Type B pancreatic cell (in vitro differentiated cells): ENCODE measurements at regions not wholly inside any gene's neighbourhood (a gene's known extent, or its start where the extent isn't known, plus 50 kb on each side); places are given as distances from the start of the nearest gene placed in this dataset.

Experiments used
- DNase-seq: peaks from one replicate; pipeline ENCODE4 v3.0.0; 2021; ENCODE audit warnings: mixed read lengths; ENCODE audit not compliant: unreplicated experiment; ENCODE audit errors: extremely low spot score
- H3K27ac Mint-ChIP-seq: 2 replicates; pipeline ENCODE4 v1.8.0; 2021; ENCODE audit warnings: mild to moderate bottlenecking, mixed read lengths
- H3K27me3 Mint-ChIP-seq: 2 replicates; pipeline ENCODE4 v1.8.0; 2021; ENCODE audit warnings: mixed read lengths
- H3K36me3 Mint-ChIP-seq: 2 replicates; pipeline ENCODE4 v1.8.0; 2021; ENCODE audit warnings: mixed read lengths
- H3K4me1 Mint-ChIP-seq: one replicate; pipeline ENCODE4 v1.8.0; 2021; ENCODE audit warnings: mixed read lengths; ENCODE audit not compliant: unreplicated experiment
- H3K4me3 Mint-ChIP-seq: 2 replicates; pipeline ENCODE4 v1.8.0; 2021; ENCODE audit warnings: mild to moderate bottlenecking, mixed read lengths
- H3K9me3 Mint-ChIP-seq: 2 replicates; pipeline ENCODE4 v1.8.0; 2021; ENCODE audit warnings: mixed read lengths
- CTCF ChIP-seq: fragments of 200-600 bp; sonication (generic); conservative IDR thresholded peaks from 2 replicates; pipeline ENCODE4 v1.5.0; 2021; ENCODE audit warnings: antibody characterized with exemption, mild to moderate bottlenecking

- no peak overlapping the region for H3K27ac Mint-ChIP-seq
- DNase-seq, result no peak
- no peak for TF ChIP-seq CTCF
- no peaks in the 10 kb centered on the region for H3K36me3 Mint-ChIP-seq
- peaks cover 3% of the 10 kb centered on the region for H3K4me1 Mint-ChIP-seq
- H3K4me3 Mint-ChIP-seq, result no peak overlapping the region
- H3K9me3 Mint-ChIP-seq, result no peaks in the 10 kb centered on the region
- H3K27me3 Mint-ChIP-seq, result peaks cover 7% of the 10 kb centered on the region
These were observed 64.1 kb downstream of the CXCL12 start for GRCh38 chr10:44320756-44321155.

DNA sequence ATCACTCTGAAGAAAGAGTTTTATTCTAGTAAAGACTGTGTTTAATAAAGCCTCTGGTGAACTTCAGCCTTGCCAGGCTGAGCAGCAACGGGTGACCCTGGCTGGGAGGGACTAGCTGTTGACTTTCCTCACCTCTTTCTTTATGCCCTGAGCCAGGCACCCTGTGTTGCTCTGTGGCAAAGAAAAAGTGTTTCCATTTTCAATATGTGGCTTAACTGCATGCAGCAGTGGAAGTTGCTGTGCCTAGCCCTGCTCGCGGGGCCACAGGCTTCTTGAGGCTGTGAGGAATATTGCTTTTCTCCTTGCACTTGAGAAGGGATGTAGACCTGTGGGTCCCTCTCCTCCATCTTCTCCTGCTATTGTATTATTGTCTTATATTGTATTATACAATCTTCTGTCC lies 67.0 kb downstream of the CXCL12 start:
- no peak overlapping the region for H3K27ac Mint-ChIP-seq
- H3K4me1 Mint-ChIP-seq, result peaks cover 13% of the 10 kb centered on the region
- no peak overlapping the region for H3K4me3 Mint-ChIP-seq
- H3K9me3 Mint-ChIP-seq, result no peaks in the 10 kb centered on the region
- no peak for TF ChIP-seq CTCF
- H3K36me3 Mint-ChIP-seq, result no peaks in the 10 kb centered on the region
- peaks cover 12% of the 10 kb centered on the region for H3K27me3 Mint-ChIP-seq
- no peak for DNase-seq

- H3K4me1 Mint-ChIP-seq, result peaks cover 13% of the 10 kb centered on the region
- H3K9me3 Mint-ChIP-seq, result no peaks in the 10 kb centered on the region
- peaks cover 18% of the 10 kb centered on the region for H3K27me3 Mint-ChIP-seq
- no peak overlapping the region for H3K27ac Mint-ChIP-seq
- H3K36me3 Mint-ChIP-seq, result no peaks in the 10 kb centered on the region
- no peak overlapping the region for H3K4me3 Mint-ChIP-seq
- TF ChIP-seq CTCF, result no peak
- DNase-seq, result no peak
These were observed 68.0 kb downstream of the CXCL12 start for GRCh38 chr10:44316922-44317215.

- no peak for TF ChIP-seq CTCF
These were observed 68.5 kb downstream of the CXCL12 start for GRCh38 chr10:44316187-44316921.

GRCh38 chr10:44314802-44315460 lies 70.0 kb downstream of the CXCL12 start:
- H3K27me3 Mint-ChIP-seq, result peaks cover 26% of the 10 kb centered on the region
- TF ChIP-seq CTCF, result no peak
- no peaks in the 10 kb centered on the region for H3K36me3 Mint-ChIP-seq
- no peak for DNase-seq
- no peak overlapping the region for H3K27ac Mint-ChIP-seq
- H3K4me3 Mint-ChIP-seq, result no peak overlapping the region
- H3K4me1 Mint-ChIP-seq, result peaks cover 19% of the 10 kb centered on the region
- no peaks in the 10 kb centered on the region for H3K9me3 Mint-ChIP-seq

More at GRCh38 chr10:44316187-44316921, 68.5 kb downstream of the CXCL12 start:
- DNase-seq, result no peak
- peaks cover 16% of the 10 kb centered on the region for H3K4me1 Mint-ChIP-seq
- no peaks in the 10 kb centered on the region for H3K36me3 Mint-ChIP-seq
- no peaks in the 10 kb centered on the region for H3K9me3 Mint-ChIP-seq
- H3K4me3 Mint-ChIP-seq, result no peak overlapping the region
- no peak overlapping the region for H3K27ac Mint-ChIP-seq
- peaks cover 23% of the 10 kb centered on the region for H3K27me3 Mint-ChIP-seq
